Activated CD4-positive, alpha-beta T cell treated with anti-CD3 and anti-CD28 coated beads, Interleukin-2, amount 10 ng/mL, durations not matched to agents 7 days and 5 days (primary cell): ENCODE measurements at regions not wholly inside any gene's neighbourhood (a gene's known extent, or its start where the extent isn't known, plus 50 kb on each side); places are given as distances from the start of the nearest gene placed in this dataset.

Experiments
- CTCF ChIA-PET: fragments of 350-600 bp; sonication (Branson Sonifier 250); formaldehyde crosslinking; loops from one replicate; lab custom pipeline; 2021; ENCODE audit warnings: antibody characterized with exemption; lab: Charles Lee
- POLR2A ChIA-PET: fragments of 350-600 bp; sonication (Branson Sonifier 250); formaldehyde crosslinking; loops from one replicate; lab custom pipeline; 2021; ENCODE audit warnings: antibody characterized with exemption; lab: Charles Lee
- DNase-seq: peaks from one replicate; pipeline ENCODE4 v3.0.0-alpha.2; 2020
- H3K27ac Mint-ChIP-seq: one replicate; pipeline ENCODE4 v1.8.0; 2021; ENCODE audit warnings: mild to moderate bottlenecking, moderate library complexity, mixed read lengths
- H3K27me3 Mint-ChIP-seq: one replicate; pipeline ENCODE4 v1.8.0; 2021; ENCODE audit warnings: mixed read lengths
- H3K36me3 Mint-ChIP-seq: one replicate; pipeline ENCODE4 v1.8.0; 2021; ENCODE audit warnings: low read depth, mixed read lengths
- H3K4me1 Mint-ChIP-seq: one replicate; pipeline ENCODE4 v1.8.0; 2021; ENCODE audit warnings: mixed read lengths
- H3K4me3 Mint-ChIP-seq: one replicate; pipeline ENCODE4 v1.8.0; 2021; ENCODE audit warnings: mild to moderate bottlenecking, moderate library complexity, mixed read lengths
- H3K9me3 Mint-ChIP-seq: one replicate; pipeline ENCODE4 v1.8.0; 2021; ENCODE audit warnings: mixed read lengths

GRCh38 chr16:24414534-24414933 is 124.8 kb upstream of the RBBP6 start:
- DNase-seq: no peak
- no peak overlapping the region for H3K27ac Mint-ChIP-seq
- CTCF ChIA-PET: no interaction called here
- POLR2A ChIA-PET: no interaction called here
- no peaks in the 10 kb centered on the region for H3K4me1 Mint-ChIP-seq
- H3K9me3 Mint-ChIP-seq: no peaks in the 10 kb centered on the region
- H3K27me3 Mint-ChIP-seq: peaks cover 3% of the 10 kb centered on the region
- H3K36me3 Mint-ChIP-seq: no peaks in the 10 kb centered on the region
- H3K4me3 Mint-ChIP-seq: no peak overlapping the region

GRCh38 chr16:24418733-24419132 is 120.6 kb upstream of the RBBP6 start:
- no peaks in the 10 kb centered on the region for H3K4me1 Mint-ChIP-seq
- no peak overlapping the region for H3K4me3 Mint-ChIP-seq
- ChIA-PET CTCF (no interaction called here), POLR2A (no interaction called here)
- no peaks in the 10 kb centered on the region for H3K36me3 Mint-ChIP-seq
- no peak overlapping the region for H3K27ac Mint-ChIP-seq
- no peak for DNase-seq
- H3K9me3 Mint-ChIP-seq: no peaks in the 10 kb centered on the region
- peaks cover 3% of the 10 kb centered on the region for H3K27me3 Mint-ChIP-seq

- Mint-ChIP-seq H3K9me3 (no peaks in the 10 kb centered on the region), H3K27ac (no peak overlapping the region), H3K4me3 (no peak overlapping the region), H3K4me1 (no peaks in the 10 kb centered on the region), H3K27me3 (peaks cover 7% of the 10 kb centered on the region), H3K36me3 (no peaks in the 10 kb centered on the region)
- DNase-seq: no peak
- POLR2A ChIA-PET: no interaction called here
- CTCF ChIA-PET: no interaction called here
Observed at GRCh38 chr16:24423312-24423711, 116.1 kb upstream of the RBBP6 start.

- no peak for DNase-seq
- Mint-ChIP-seq H3K4me3 (no peak overlapping the region), H3K27me3 (peaks cover 11% of the 10 kb centered on the region), H3K9me3 (peaks cover 2% of the 10 kb centered on the region), H3K36me3 (no peaks in the 10 kb centered on the region), H3K4me1 (no peaks in the 10 kb centered on the region), H3K27ac (no peak overlapping the region)
- POLR2A ChIA-PET: no interaction called here
- CTCF ChIA-PET: no interaction called here
Observed at GRCh38 chr16:24424364-24424763, 115.0 kb upstream of the RBBP6 start.

- Mint-ChIP-seq H3K4me1 (no peaks in the 10 kb centered on the region), H3K36me3 (no peaks in the 10 kb centered on the region), H3K27me3 (peaks cover 13% of the 10 kb centered on the region), H3K4me3 (no peak overlapping the region), H3K27ac (no peak overlapping the region), H3K9me3 (peaks cover 2% of the 10 kb centered on the region)
- CTCF ChIA-PET: no interaction called here
- POLR2A ChIA-PET: no interaction called here
- DNase-seq: no peak
Observed at GRCh38 chr16:24427840-24428239, 111.5 kb upstream of the RBBP6 start.

GRCh38 chr16:24428756-24429155 is 110.6 kb upstream of the RBBP6 start:
- no peak for DNase-seq
- ChIA-PET POLR2A (no interaction called here), CTCF (no interaction called here)
- H3K4me1 Mint-ChIP-seq: no peaks in the 10 kb centered on the region
- H3K27me3 Mint-ChIP-seq: peaks cover 15% of the 10 kb centered on the region
- peaks cover 2% of the 10 kb centered on the region for H3K9me3 Mint-ChIP-seq
- no peak overlapping the region for H3K27ac Mint-ChIP-seq
- H3K36me3 Mint-ChIP-seq: no peaks in the 10 kb centered on the region
- no peak overlapping the region for H3K4me3 Mint-ChIP-seq

GRCh38 chr16:24430954-24431760 is 108.2 kb upstream of the RBBP6 start:
- Mint-ChIP-seq H3K9me3 (peaks cover 2% of the 10 kb centered on the region), H3K27me3 (peaks cover 15% of the 10 kb centered on the region), H3K4me1 (no peaks in the 10 kb centered on the region), H3K27ac (no peak overlapping the region), H3K36me3 (no peaks in the 10 kb centered on the region), H3K4me3 (no peak overlapping the region)
- DNase-seq: no peak
- POLR2A ChIA-PET: no interaction called here
- CTCF ChIA-PET: interaction anchor here (1.2 kb wide), 1 partner anchor 20 kb away, joined by 3 read pairs; no protein-coding TSS in a partner anchor

- ChIA-PET CTCF (no interaction called here), POLR2A (no interaction called here)
- Mint-ChIP-seq H3K27me3 (peaks cover 6% of the 10 kb centered on the region), H3K4me3 (no peak overlapping the region), H3K9me3 (peaks cover 1% of the 10 kb centered on the region), H3K4me1 (no peaks in the 10 kb centered on the region), H3K36me3 (no peaks in the 10 kb centered on the region), H3K27ac (no peak overlapping the region)
- no peak for DNase-seq
Observed at GRCh38 chr16:24433706-24434105, 105.7 kb upstream of the RBBP6 start.

GRCh38 chr16:24440306-24440705 is 99.1 kb upstream of the RBBP6 start:
- Mint-ChIP-seq H3K27ac (no peak overlapping the region), H3K9me3 (no peaks in the 10 kb centered on the region), H3K27me3 (no peaks in the 10 kb centered on the region), H3K4me1 (no peaks in the 10 kb centered on the region), H3K36me3 (no peaks in the 10 kb centered on the region), H3K4me3 (no peak overlapping the region)
- ChIA-PET POLR2A (no interaction called here), CTCF (interaction anchor here (0.6 kb wide), 2 partner anchors 8 to 234 kb away, joined by 3 to 4 read pairs; no protein-coding TSS in a partner anchor)
- no peak for DNase-seq

- DNase-seq: no peak
- H3K4me3 Mint-ChIP-seq: no peak overlapping the region
- no peaks in the 10 kb centered on the region for H3K27me3 Mint-ChIP-seq
- no peak overlapping the region for H3K27ac Mint-ChIP-seq
- no peaks in the 10 kb centered on the region for H3K4me1 Mint-ChIP-seq
- POLR2A ChIA-PET: no interaction called here
- CTCF ChIA-PET: no interaction called here
- H3K9me3 Mint-ChIP-seq: no peaks in the 10 kb centered on the region
- no peaks in the 10 kb centered on the region for H3K36me3 Mint-ChIP-seq
Observed at GRCh38 chr16:24442631-24443030, 96.7 kb upstream of the RBBP6 start.

GRCh38 chr16:24445216-24445615 is 94.2 kb upstream of the RBBP6 start:
- Mint-ChIP-seq H3K36me3 (no peaks in the 10 kb centered on the region), H3K9me3 (no peaks in the 10 kb centered on the region), H3K4me1 (no peaks in the 10 kb centered on the region), H3K27ac (no peak overlapping the region), H3K27me3 (no peaks in the 10 kb centered on the region), H3K4me3 (no peak overlapping the region)
- no peak for DNase-seq
- ChIA-PET POLR2A (no interaction called here), CTCF (interaction anchor here (0.6 kb wide), 1 partner anchor 202 kb away, joined by 3 read pairs; no protein-coding TSS in a partner anchor)

GRCh38 chr16:24446189-24446588 is 93.2 kb upstream of the RBBP6 start:
- Mint-ChIP-seq H3K27me3 (no peaks in the 10 kb centered on the region), H3K4me3 (no peak overlapping the region), H3K4me1 (no peaks in the 10 kb centered on the region), H3K27ac (no peak overlapping the region), H3K9me3 (no peaks in the 10 kb centered on the region), H3K36me3 (no peaks in the 10 kb centered on the region)
- ChIA-PET CTCF (no interaction called here), POLR2A (no interaction called here)
- DNase-seq: no peak

GRCh38 chr16:24452724-24453123 is 86.6 kb upstream of the RBBP6 start:
- POLR2A ChIA-PET: no interaction called here
- DNase-seq: no peak

More at GRCh38 chr16:24452724-24453123, 86.6 kb upstream of the RBBP6 start:
- H3K36me3 Mint-ChIP-seq: no peaks in the 10 kb centered on the region
- no peak overlapping the region for H3K27ac Mint-ChIP-seq
- CTCF ChIA-PET: interaction anchor here (0.5 kb wide), 1 partner anchor 26 kb away, joined by 3 read pairs; no protein-coding TSS in a partner anchor
- no peaks in the 10 kb centered on the region for H3K9me3 Mint-ChIP-seq
- no peak overlapping the region for H3K4me3 Mint-ChIP-seq
- H3K27me3 Mint-ChIP-seq: peaks cover 15% of the 10 kb centered on the region
- no peaks in the 10 kb centered on the region for H3K4me1 Mint-ChIP-seq
